ENCODE measurements at regions not wholly inside any gene's neighbourhood (a gene's known extent, or its start where the extent isn't known, plus 50 kb on each side); places are given as distances from the start of the nearest gene placed in this dataset.

GRCh38 chr9:26662476-26662875 is 230.1 kb downstream of the CAAP1 start:
- H3K4me2 ChIP-seq (ENCODE audit: insufficient read depth, low read length), result no peak overlapping the region
- no peaks in the 10 kb centered on the region for H3K27me3 ChIP-seq (ENCODE audit: insufficient read depth, low read length)
- no peaks in the 10 kb centered on the region for H3K79me2 ChIP-seq (ENCODE audit: insufficient read depth, low read length)
- H3K9me3 ChIP-seq (ENCODE audit: low read depth, low read length), result no peaks in the 10 kb centered on the region
- H2AFZ ChIP-seq (ENCODE audit: low read length), result no peak overlapping the region
- no peaks in the 10 kb centered on the region for H3K4me1 ChIP-seq (ENCODE audit: insufficient read depth, low read length)
- H4K20me1 ChIP-seq (ENCODE audit: insufficient read depth, low read length), result no peaks in the 10 kb centered on the region
- no peak overlapping the region for H3K27ac ChIP-seq (ENCODE audit: low read depth, low read length)
- H3K4me3 ChIP-seq (ENCODE audit: insufficient read depth, low read length), result no peak overlapping the region
- DNase-seq (ENCODE audit: insufficient read length, low spot score, missing footprints), result peak; percentile 35
- TF ChIP-seq CTCF (IDR thresholded peaks at IDR 0.05; ENCODE audit: extremely low read depth, low read depth, low read length), result no peak
- no peaks in the 10 kb centered on the region for H3K36me3 ChIP-seq (ENCODE audit: insufficient read depth, low read length)

- Histone ChIP-seq H2AFZ (ENCODE audit: low read length) (no peak overlapping the region), H3K27me3 (ENCODE audit: insufficient read depth, low read length) (no peaks in the 10 kb centered on the region), H3K4me2 (ENCODE audit: insufficient read depth, low read length) (no peak overlapping the region), H3K9me3 (ENCODE audit: low read depth, low read length) (no peaks in the 10 kb centered on the region), H3K36me3 (ENCODE audit: insufficient read depth, low read length) (no peaks in the 10 kb centered on the region), H4K20me1 (ENCODE audit: insufficient read depth, low read length) (no peaks in the 10 kb centered on the region), H3K27ac (ENCODE audit: low read depth, low read length) (no peak overlapping the region), H3K79me2 (ENCODE audit: insufficient read depth, low read length) (no peaks in the 10 kb centered on the region), H3K4me3 (ENCODE audit: insufficient read depth, low read length) (no peak overlapping the region), H3K4me1 (ENCODE audit: insufficient read depth, low read length) (no peaks in the 10 kb centered on the region)
- TF ChIP-seq CTCF (IDR thresholded peaks at IDR 0.05; ENCODE audit: extremely low read depth, low read depth, low read length), result no peak
- DNase-seq (ENCODE audit: insufficient read length, low spot score, missing footprints), result no peak
Observed at GRCh38 chr9:26658476-26658875, 234.1 kb downstream of the CAAP1 start.

GRCh38 chr9:26657958-26658357 is 234.6 kb downstream of the CAAP1 start:
- H3K9me3 ChIP-seq (ENCODE audit: low read depth, low read length), result no peaks in the 10 kb centered on the region
- no peak overlapping the region for H3K4me2 ChIP-seq (ENCODE audit: insufficient read depth, low read length)
- no peaks in the 10 kb centered on the region for H3K36me3 ChIP-seq (ENCODE audit: insufficient read depth, low read length)
- H4K20me1 ChIP-seq (ENCODE audit: insufficient read depth, low read length), result no peaks in the 10 kb centered on the region
- H3K4me1 ChIP-seq (ENCODE audit: insufficient read depth, low read length), result no peaks in the 10 kb centered on the region
- no peak overlapping the region for H3K4me3 ChIP-seq (ENCODE audit: insufficient read depth, low read length)
- H3K79me2 ChIP-seq (ENCODE audit: insufficient read depth, low read length), result no peaks in the 10 kb centered on the region
- no peaks in the 10 kb centered on the region for H3K27me3 ChIP-seq (ENCODE audit: insufficient read depth, low read length)
- no peak for DNase-seq (ENCODE audit: insufficient read length, low spot score, missing footprints)
- TF ChIP-seq CTCF (IDR thresholded peaks at IDR 0.05; ENCODE audit: extremely low read depth, low read depth, low read length), result no peak
- no peak overlapping the region for H3K27ac ChIP-seq (ENCODE audit: low read depth, low read length)
- H2AFZ ChIP-seq (ENCODE audit: low read length), result no peak overlapping the region

GRCh38 chr9:26656003-26656870 is 236.4 kb downstream of the CAAP1 start:
- Histone ChIP-seq H3K4me3 (ENCODE audit: insufficient read depth, low read length) (no peak overlapping the region), H2AFZ (ENCODE audit: low read length) (peak overlapping the region; percentile 72), H3K4me1 (ENCODE audit: insufficient read depth, low read length) (no peaks in the 10 kb centered on the region), H3K27ac (ENCODE audit: low read depth, low read length) (no peak overlapping the region), H3K79me2 (ENCODE audit: insufficient read depth, low read length) (no peaks in the 10 kb centered on the region), H3K36me3 (ENCODE audit: insufficient read depth, low read length) (no peaks in the 10 kb centered on the region), H3K4me2 (ENCODE audit: insufficient read depth, low read length) (peak overlapping the region; percentile 48), H3K27me3 (ENCODE audit: insufficient read depth, low read length) (no peaks in the 10 kb centered on the region), H3K9me3 (ENCODE audit: low read depth, low read length) (no peaks in the 10 kb centered on the region), H4K20me1 (ENCODE audit: insufficient read depth, low read length) (no peaks in the 10 kb centered on the region)
- TF ChIP-seq CTCF (IDR thresholded peaks at IDR 0.05; ENCODE audit: extremely low read depth, low read depth, low read length), result peak; percentile 42
- peak; percentile 54 for DNase-seq (ENCODE audit: insufficient read length, low spot score, missing footprints)

All from osteoblast (primary cell).